T-cell (primary cell): ENCODE measurements at regions not wholly inside any gene's neighbourhood (a gene's known extent, or its start where the extent isn't known, plus 50 kb on each side); places are given as distances from the start of the nearest gene placed in this dataset.
A peak's percentile ranks its signal among the peaks of the same experiment; 100 is the strongest.
"Not testable (repeated sequence)": the region's sequence is repeated elsewhere in the genome, so short reads cannot be mapped to it uniquely, and the experiment has no call there.

Experiments
- ATAC-seq, 4 experiments: fragments of 200-7000 bp in 3 of 4; fragments of 150-1000 bp in 1 of 4; cut with Tn5 transposase; replicated peaks in 1 of 4; 1 replicate in 3 of 4; 2 replicates in 1 of 4; pipeline ENCODE4 v1.10.0; 2021; ENCODE audit warnings: moderate library complexity in 3 of 4, mild to moderate bottlenecking in 2 of 4, moderate number of reproducible peaks in 1 of 4
- CTCF ChIA-PET, 2 donors: fragments of 300-600 bp; sonication (Branson Sonifier 250); formaldehyde crosslinking; loops; one replicate each; lab custom pipeline; 2022; ENCODE audit warnings: antibody characterized with exemption in 2 of 2; lab: Charles Lee
- POLR2A ChIA-PET, 2 donors: fragments of 300-600 bp; sonication (Branson Sonifier 250); formaldehyde crosslinking; loops; one replicate each; lab custom pipeline; 2022; ENCODE audit warnings: antibody characterized with exemption in 2 of 2; lab: Charles Lee
- DNase-seq, 35 experiments: peaks; one replicate each; pipeline versions ENCODE4 v3.0.0 to v3.0.0-alpha.2; 2013 to 2023
- H3K27ac ChIP-seq: one replicate; pipeline ENCODE4 v1.5.1; 2013; ENCODE audit warnings: low read length
- H3K27me3 ChIP-seq, 2 experiments: replicated peaks in 1 of 2; 1 replicate in 1 of 2; 2 replicates in 1 of 2; pipeline versions ENCODE4 v1.6.1 to v1.7.0; 2013; ENCODE audit warnings: low read length in 1 of 2, mixed read lengths in 1 of 2; ENCODE audit not compliant: control insufficient read depth in 2 of 2, insufficient read depth in 2 of 2; ENCODE audit errors: extremely low read depth in 1 of 2
- H3K36me3 ChIP-seq, 2 donors: 1 replicate in 1 of 2; 2 replicates in 1 of 2; pipeline versions ENCODE4 v1.6.1 to v1.7.0; 2013; ENCODE audit warnings: low read length in 1 of 2; ENCODE audit not compliant: control insufficient read depth in 2 of 2, insufficient read depth in 1 of 2; ENCODE audit errors: extremely low read depth in 1 of 2
- H3K4me1 ChIP-seq, 2 experiments: 1 replicate in 1 of 2; 2 replicates in 1 of 2; pipeline versions ENCODE4 v1.6.1 to v1.7.0; 2013; ENCODE audit warnings: low read length in 2 of 2, mixed read lengths in 1 of 2; ENCODE audit not compliant: insufficient read depth in 2 of 2, control insufficient read depth in 1 of 2; ENCODE audit errors: extremely low read depth in 1 of 2
- H3K4me3 ChIP-seq, 2 donors: 1 replicate in 1 of 2; 2 replicates in 1 of 2; pipeline versions ENCODE4 v1.5.1 to v1.7.0; 2013; ENCODE audit warnings: mild to moderate bottlenecking in 2 of 2, low read length in 1 of 2, moderate library complexity in 1 of 2; ENCODE audit not compliant: control insufficient read depth in 1 of 2; ENCODE audit errors: extremely low read depth in 1 of 2
- H3K9me3 ChIP-seq: 2 replicates; pipeline ENCODE4 v1.7.0; 2013
- H3K27ac Mint-ChIP-seq, 2 donors: one replicate each; pipeline ENCODE4 v1.8.0; 2020 to 2021; ENCODE audit warnings: mild to moderate bottlenecking in 2 of 2, mixed read lengths in 2 of 2
- H3K27me3 Mint-ChIP-seq, 2 donors: one replicate each; pipeline ENCODE4 v1.8.0; 2021 to 2022; ENCODE audit warnings: mixed read lengths in 2 of 2
- H3K36me3 Mint-ChIP-seq: one replicate; pipeline ENCODE4 v1.8.0; 2021; ENCODE audit warnings: mixed read lengths
- H3K4me1 Mint-ChIP-seq, 3 donors: one replicate each; pipeline ENCODE4 v1.8.0; 2020 to 2022; ENCODE audit warnings: mixed read lengths in 3 of 3, mild to moderate bottlenecking in 1 of 3
- H3K4me3 Mint-ChIP-seq, 3 donors: one replicate each; pipeline ENCODE4 v1.8.0; 2020 to 2022; ENCODE audit warnings: mild to moderate bottlenecking in 3 of 3, mixed read lengths in 3 of 3, moderate library complexity in 3 of 3
- H3K9me3 Mint-ChIP-seq, 3 donors: one replicate each; pipeline ENCODE4 v1.8.0; 2020 to 2022; ENCODE audit warnings: mixed read lengths in 3 of 3
- WGBS: methylation state at CpG from one replicate; pipeline ENCODE4 v1.1.5; 2013; ENCODE audit warnings: missing lambda C conversion rate; ENCODE audit not compliant: insufficient coverage; 5-methylcytosine and 5-hydroxymethylcytosine counted together

DNA sequence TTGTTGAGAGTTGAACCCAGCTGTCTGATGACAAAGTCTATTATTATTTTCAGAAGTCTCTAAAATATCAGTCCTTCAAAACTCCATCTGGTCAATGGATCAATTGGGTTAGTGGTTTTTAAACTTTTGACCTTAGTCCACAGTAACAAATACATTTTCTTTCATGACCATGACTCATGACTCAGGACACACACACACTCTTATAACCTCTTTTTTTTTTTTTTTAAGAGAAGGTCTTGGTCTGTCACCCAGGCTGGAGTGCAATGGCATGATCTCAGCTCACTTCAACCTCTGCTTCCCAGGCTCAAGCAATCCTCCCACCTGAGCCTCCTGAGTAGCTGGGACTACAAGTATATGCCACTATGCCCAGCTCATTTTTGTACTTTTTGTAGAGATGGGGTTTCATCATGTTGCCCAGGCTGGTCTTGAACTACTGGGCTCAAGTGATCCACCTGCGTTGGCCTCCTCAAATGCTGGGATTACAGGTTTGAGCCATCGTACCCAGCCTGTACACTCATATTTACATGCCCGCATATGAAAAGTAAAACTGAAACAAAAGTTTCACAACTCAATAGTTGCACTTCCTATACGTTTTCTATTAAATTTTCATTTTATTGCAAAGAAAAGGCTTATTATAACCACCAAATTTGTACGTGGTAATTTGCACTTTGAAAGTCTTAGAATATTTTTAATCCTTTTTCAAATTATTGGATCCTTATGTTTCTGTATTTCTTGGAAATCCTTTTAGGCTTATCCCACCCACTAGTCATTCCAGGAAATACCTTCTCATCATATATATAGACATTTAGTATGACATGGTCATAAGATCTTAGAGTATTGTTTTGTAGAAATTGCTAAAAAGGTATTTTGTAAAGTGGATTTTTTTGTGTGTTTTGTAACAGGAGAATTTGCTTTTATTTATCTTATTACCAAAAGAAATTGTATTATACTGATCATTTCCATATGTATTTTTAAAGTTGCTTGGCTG is 199.0 kb downstream of the LPIN1 start:
- H3K4me1 Mint-ChIP-seq = peaks cover 17 to 26% (median 18%) of the 10 kb centered on the region in 3 donors
- H3K36me3 Mint-ChIP-seq = peaks cover 5% of the 10 kb centered on the region
- peak overlapping the region; percentile 69 to 76 (median 72) for H3K4me3 Mint-ChIP-seq
- Histone ChIP-seq H3K4me1 (peaks cover 0 to 6% of the 10 kb centered on the region in 2 experiments), H3K27ac (no peak overlapping the region), H3K9me3 (no peaks in the 10 kb centered on the region), H3K36me3 (no peaks in the 10 kb centered on the region), H3K4me3 (peak overlapping the region in 1 of 2 donors; percentile 24), H3K27me3 (no peaks in the 10 kb centered on the region)
- 29% methylated on average over 1 of the region's 5 CpGs for WGBS
- peak in 2 of 4 experiments; percentile 43 to 60 for ATAC-seq
- peaks cover 0 to 3% (median 0%) of the 10 kb centered on the region in 3 donors for H3K9me3 Mint-ChIP-seq
- ChIA-PET POLR2A (no interaction called here), CTCF (interaction anchor here in 1 of 2 donors (0.6 kb wide), 1 partner anchor 34 kb away, joined by 3 read pairs; no protein-coding TSS in a partner anchor)
- H3K27ac Mint-ChIP-seq = peak overlapping the region; percentile 89 to 90
- peak in 1 of 35 experiments; percentile 15 for DNase-seq
- no peaks in the 10 kb centered on the region for H3K27me3 Mint-ChIP-seq

DNA sequence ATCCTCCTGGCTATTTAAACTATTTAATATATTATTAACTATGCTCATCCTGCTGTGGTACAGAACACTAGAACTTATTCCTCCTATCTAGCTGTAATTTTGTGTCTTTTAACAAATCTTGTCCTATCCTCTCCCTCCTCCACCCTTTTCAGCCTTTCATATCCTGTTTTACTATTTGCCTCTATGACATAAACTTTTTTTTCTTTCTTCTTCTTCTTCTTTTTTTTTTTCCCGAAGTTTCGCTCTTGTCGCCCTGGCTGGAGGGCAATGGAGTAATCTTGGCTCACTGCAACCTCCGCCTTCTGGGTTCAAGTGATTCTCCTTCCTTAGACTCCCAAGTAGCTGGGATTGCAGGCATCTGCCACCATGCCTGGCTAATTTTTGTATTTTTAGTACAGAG is 201.5 kb downstream of the LPIN1 start:
- peaks cover 0 to 3% (median 0%) of the 10 kb centered on the region in 3 donors for H3K9me3 Mint-ChIP-seq
- WGBS = 100% methylated on average over 1 of the region's 4 CpGs
- no peak overlapping the region for H3K4me3 Mint-ChIP-seq
- peaks cover 17 to 26% (median 20%) of the 10 kb centered on the region in 3 donors for H3K4me1 Mint-ChIP-seq
- H3K27ac ChIP-seq = no peak overlapping the region
- H3K4me3 ChIP-seq = no peak overlapping the region
- no peak for DNase-seq
- H3K27me3 Mint-ChIP-seq = no peaks in the 10 kb centered on the region
- H3K4me1 ChIP-seq = peaks cover 0 to 6% of the 10 kb centered on the region in 2 experiments
- no peaks in the 10 kb centered on the region for H3K36me3 ChIP-seq
- H3K27ac Mint-ChIP-seq = no peak overlapping the region
- H3K36me3 Mint-ChIP-seq = peaks cover 5% of the 10 kb centered on the region
- H3K9me3 ChIP-seq = no peaks in the 10 kb centered on the region
- ATAC-seq = no peak
- POLR2A ChIA-PET = no interaction called here
- peaks cover 0 to 4% of the 10 kb centered on the region in 2 experiments for H3K27me3 ChIP-seq
- CTCF ChIA-PET = no interaction called here

DNA sequence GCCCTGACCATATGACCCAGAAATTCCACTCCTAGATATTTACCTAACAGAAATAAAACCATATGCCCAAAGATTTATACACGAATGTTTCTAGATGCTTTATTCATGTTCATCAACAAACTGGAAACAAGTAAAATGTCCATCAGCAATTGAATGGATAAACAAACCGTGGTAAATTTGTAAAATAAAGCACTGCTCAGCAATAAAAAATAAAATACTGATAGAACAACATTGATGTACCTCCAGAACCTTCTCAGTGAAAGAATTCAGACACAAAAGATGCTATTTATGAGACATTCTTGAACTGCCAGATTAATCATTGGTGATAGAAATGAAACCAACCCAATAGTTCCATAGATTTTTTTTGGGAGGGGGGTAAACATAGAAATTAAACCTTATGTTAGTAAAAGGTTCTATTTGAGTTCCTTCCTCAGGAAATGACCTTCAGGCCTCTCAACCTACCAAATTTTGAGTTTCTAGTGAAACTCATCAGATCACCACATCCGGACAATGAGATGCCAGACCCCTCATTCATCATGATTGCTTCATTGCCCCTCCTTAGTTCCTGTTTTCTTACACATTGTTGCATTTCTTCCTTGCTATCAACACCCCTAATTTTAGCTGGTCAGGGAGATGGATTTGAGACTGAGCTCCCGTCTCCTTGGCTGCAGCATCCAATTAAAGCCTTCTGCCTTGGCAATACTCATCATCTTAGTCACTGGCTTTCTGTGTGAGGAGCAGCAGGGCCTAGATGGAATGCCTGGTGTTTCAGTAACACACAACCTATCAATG is 203.5 kb downstream of the LPIN1 start:
- Histone ChIP-seq H3K27ac (no peak overlapping the region), H3K4me3 (no peak overlapping the region), H3K4me1 (peaks cover 0 to 4% of the 10 kb centered on the region in 2 experiments), H3K36me3 (no peaks in the 10 kb centered on the region), H3K27me3 (peaks cover 0 to 4% of the 10 kb centered on the region in 2 experiments), H3K9me3 (no peaks in the 10 kb centered on the region)
- Mint-ChIP-seq H3K4me3 (no peak overlapping the region), H3K27me3 (peaks cover 3 to 16% of the 10 kb centered on the region in 2 donors), H3K36me3 (no peaks in the 10 kb centered on the region), H3K9me3 (peaks cover 0 to 6% (median 3%) of the 10 kb centered on the region in 3 donors), H3K4me1 (peaks cover 13 to 19% (median 18%) of the 10 kb centered on the region in 3 donors), H3K27ac (no peak overlapping the region)
- 90% methylated on average over 2 of the region's 4 CpGs for WGBS
- DNase-seq (no peak), ATAC-seq (no peak)
- ChIA-PET POLR2A (no interaction called here), CTCF (no interaction called here)

DNA sequence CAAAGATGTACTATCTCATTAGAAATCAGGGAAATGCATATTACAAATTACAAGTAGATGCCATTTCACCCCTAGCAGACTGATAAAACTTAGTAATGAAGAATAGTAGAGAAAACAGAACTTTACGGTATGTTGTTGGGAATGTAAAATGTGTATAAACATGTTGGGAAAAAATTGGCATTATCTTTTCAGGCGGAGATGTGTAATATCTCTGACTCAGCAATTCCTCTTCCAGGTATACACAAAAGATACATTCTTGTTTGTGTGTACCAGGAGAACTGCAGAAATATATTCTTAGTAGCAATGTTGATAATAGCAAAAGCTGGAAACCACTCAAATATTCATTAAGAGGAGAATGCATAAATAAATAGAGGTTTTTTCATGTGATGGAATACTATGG is 204.5 kb downstream of the LPIN1 start:
- Mint-ChIP-seq H3K4me1 (peaks cover 4 to 11% (median 8%) of the 10 kb centered on the region in 3 donors), H3K27ac (no peak overlapping the region), H3K9me3 (peaks cover 0 to 6% (median 3%) of the 10 kb centered on the region in 3 donors), H3K36me3 (no peaks in the 10 kb centered on the region), H3K27me3 (peaks cover 10 to 24% of the 10 kb centered on the region in 2 donors), H3K4me3 (no peak overlapping the region)
- no peak for DNase-seq
- ATAC-seq = no peak
- CTCF ChIA-PET = no interaction called here
- no peaks in the 10 kb centered on the region for H3K9me3 ChIP-seq
- H3K4me1 ChIP-seq = no peaks in the 10 kb centered on the region
- POLR2A ChIA-PET = no interaction called here
- H3K36me3 ChIP-seq = no peaks in the 10 kb centered on the region
- no peak overlapping the region for H3K27ac ChIP-seq
- peaks cover 2 to 7% of the 10 kb centered on the region in 2 experiments for H3K27me3 ChIP-seq
- no CpG with 5 or more reads among the region's 2 CpGs for WGBS
- no peak overlapping the region for H3K4me3 ChIP-seq

DNA sequence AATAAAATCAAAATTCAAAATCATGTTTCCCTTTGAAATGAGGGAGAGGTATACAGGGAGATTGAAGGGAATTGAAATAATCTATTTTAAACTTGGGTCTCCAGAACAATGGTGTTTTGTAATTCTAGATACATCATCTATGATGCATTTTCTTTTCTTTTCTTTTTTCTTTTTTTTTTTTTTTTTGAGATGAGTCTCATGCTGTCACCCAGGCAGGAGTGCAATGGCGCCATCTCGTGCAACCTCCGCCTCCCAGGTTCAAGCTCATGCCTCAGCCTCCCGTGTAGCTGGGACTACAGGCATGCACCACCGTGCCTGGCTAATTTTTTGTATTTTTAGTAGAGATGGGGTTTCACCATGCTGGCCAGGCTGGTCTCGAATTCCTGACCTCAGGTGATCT is 205.1 kb downstream of the LPIN1 start:
- POLR2A ChIA-PET, H3K27ac ChIP-seq, ATAC-seq, H3K9me3 ChIP-seq, H3K4me1 ChIP-seq, H3K9me3 Mint-ChIP-seq, DNase-seq, H3K27me3 ChIP-seq, CTCF ChIA-PET, H3K4me3 Mint-ChIP-seq, H3K27ac Mint-ChIP-seq, H3K36me3 ChIP-seq, H3K36me3 Mint-ChIP-seq, H3K4me3 ChIP-seq: not testable (repeated sequence)
- H3K27me3 Mint-ChIP-seq = peaks cover 10 to 24% of the 10 kb centered on the region in 2 donors
- H3K4me1 Mint-ChIP-seq = peaks cover 4 to 11% (median 7%) of the 10 kb centered on the region in 3 donors
- no CpG with 5 or more reads among the region's 6 CpGs for WGBS

DNA sequence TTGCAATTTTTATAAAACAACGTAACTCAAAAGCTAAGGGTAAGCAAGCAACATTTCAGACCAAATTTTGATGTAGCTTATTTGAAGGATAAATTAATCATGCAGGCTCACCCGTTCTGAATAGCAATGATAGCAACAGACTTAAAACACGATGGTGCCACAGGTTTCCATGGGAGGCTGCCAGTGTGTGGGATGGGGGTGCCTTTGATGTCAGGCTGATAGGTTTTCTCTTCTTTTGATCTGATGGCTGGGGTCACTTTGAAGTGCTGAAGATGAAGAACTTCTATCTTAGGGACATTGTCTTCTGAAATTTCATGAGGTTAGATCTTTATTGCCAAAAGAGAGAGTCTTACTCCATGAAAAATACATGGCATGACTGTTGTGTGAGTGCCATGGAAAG is 206.8 kb downstream of the LPIN1 start:
- Histone ChIP-seq H3K27ac (no peak overlapping the region), H3K4me3 (no peak overlapping the region), H3K9me3 (no peaks in the 10 kb centered on the region), H3K27me3 (peaks cover 2 to 11% of the 10 kb centered on the region in 2 experiments), H3K4me1 (no peaks in the 10 kb centered on the region), H3K36me3 (no peaks in the 10 kb centered on the region)
- Mint-ChIP-seq H3K27ac (no peak overlapping the region), H3K27me3 (peaks cover 10 to 24% of the 10 kb centered on the region in 2 donors), H3K4me3 (no peak overlapping the region), H3K36me3 (no peaks in the 10 kb centered on the region), H3K4me1 (peaks cover 4 to 11% (median 6%) of the 10 kb centered on the region in 3 donors), H3K9me3 (peaks cover 0 to 6% (median 0%) of the 10 kb centered on the region in 3 donors)
- no peak for DNase-seq
- ATAC-seq = no peak
- ChIA-PET CTCF (no interaction called here), POLR2A (no interaction called here)
- WGBS = 15% methylated on average over 2 of the region's 3 CpGs
